ENCODE measurements at regions not wholly inside any gene's neighbourhood (a gene's known extent, or its start where the extent isn't known, plus 50 kb on each side); places are given as distances from the start of the nearest gene placed in this dataset.

DNA sequence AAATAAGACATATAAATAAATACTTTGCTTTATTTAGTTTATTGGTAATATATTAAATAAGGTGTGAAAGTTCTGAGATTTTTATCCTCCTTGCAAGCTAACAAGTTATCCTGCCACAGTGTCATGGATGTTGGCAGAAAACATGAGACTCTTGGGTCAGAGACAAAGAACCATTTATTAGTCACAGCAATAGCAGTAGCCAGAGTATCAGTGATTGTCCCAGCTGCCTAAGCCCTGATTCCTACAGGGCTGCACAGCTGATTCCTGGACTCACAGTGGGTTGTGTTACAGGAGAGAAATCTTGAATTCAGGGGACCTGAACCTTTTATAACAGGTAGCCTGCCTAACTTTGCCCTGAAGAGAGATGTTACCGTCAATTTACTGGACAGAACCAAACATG, 304.5 kb upstream of the ZNF608 start:
- H3K36me3 ChIP-seq (replicated peaks in 1 of 2; ENCODE audit: control insufficient read depth in 1 of 2, insufficient read depth in 2 of 2, low read length in 2 of 2) = no peaks in the 10 kb centered on the region
- no peaks in the 10 kb centered on the region for H3K79me2 ChIP-seq (ENCODE audit: insufficient read depth, low read length)
- no peak for ATAC-seq
- no peaks in the 10 kb centered on the region for H3K4me1 ChIP-seq (ENCODE audit: insufficient read depth, low read length)
- H3K9ac ChIP-seq (ENCODE audit: insufficient read depth, low read depth, low read length) = no peak overlapping the region
- H3K4me2 ChIP-seq (ENCODE audit: low read depth, low read length) = no peak overlapping the region
- H3K27me3 ChIP-seq (ENCODE audit: control insufficient read depth in 1 of 2, insufficient read depth in 2 of 2, low read length in 2 of 2) = no peaks in the 10 kb centered on the region
- no peak overlapping the region for H3K27ac ChIP-seq (ENCODE audit: extremely low read length, insufficient read depth, low read length)
- POLR2A ChIA-PET = no interaction called here
- no peak overlapping the region for H2AFZ ChIP-seq (ENCODE audit: low read length)
- CTCF ChIA-PET (ENCODE audit: low intra/inter-chr PET ratio, low total read pairs) = no interaction called here
- H3K4me3 ChIP-seq (replicated peaks in 1 of 3; ENCODE audit: insufficient read depth in 1 of 3, low read depth in 2 of 3, low read length in 3 of 3) = no peak overlapping the region
- H3K9me3 ChIP-seq (ENCODE audit: low read length) = no peaks in the 10 kb centered on the region
- DNase-seq (ENCODE audit: low spot score) = no peak
- intact Hi-C loops (cut with micrococcal nuclease; ENCODE audit: unreplicated experiment) (no loop called here), in situ Hi-C loops (cut with HindIII; ENCODE audit: extremely low pct_ligation_motif_present, low pct_unique_long_range_greater_than_20kb) (no loop called here)
- no peak for FAIRE-seq
- no peak for TF ChIP-seq ZNF496 (CRISPR knock-in tag; IDR thresholded peaks at IDR 0.05; ENCODE audit: insufficient replicate concordance)
- TF ChIP-seq, protein P1, sequence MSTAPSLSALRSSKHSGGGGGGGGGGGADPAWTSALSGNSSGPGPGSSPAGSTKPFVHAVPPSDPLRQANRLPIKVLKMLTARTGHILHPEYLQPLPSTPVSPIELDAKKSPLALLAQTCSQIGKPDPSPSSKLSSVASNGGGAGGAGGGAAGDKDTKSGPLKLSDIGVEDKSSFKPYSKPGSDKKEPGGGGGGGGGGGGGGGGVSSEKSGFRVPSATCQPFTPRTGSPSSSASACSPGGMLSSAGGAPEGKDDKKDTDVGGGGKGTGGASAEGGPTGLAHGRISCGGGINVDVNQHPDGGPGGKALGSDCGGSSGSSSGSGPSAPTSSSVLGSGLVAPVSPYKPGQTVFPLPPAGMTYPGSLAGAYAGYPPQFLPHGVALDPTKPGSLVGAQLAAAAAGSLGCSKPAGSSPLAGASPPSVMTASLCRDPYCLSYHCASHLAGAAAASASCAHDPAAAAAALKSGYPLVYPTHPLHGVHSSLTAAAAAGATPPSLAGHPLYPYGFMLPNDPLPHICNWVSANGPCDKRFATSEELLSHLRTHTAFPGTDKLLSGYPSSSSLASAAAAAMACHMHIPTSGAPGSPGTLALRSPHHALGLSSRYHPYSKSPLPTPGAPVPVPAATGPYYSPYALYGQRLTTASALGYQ (CRISPR knock-in tag; IDR thresholded peaks at IDR 0.05) = no peak
- TF ChIP-seq DPF2 (CRISPR knock-in tag; IDR thresholded peaks at IDR 0.05; ENCODE audit: borderline replicate concordance, low read depth) = no peak
- no peak for TF ChIP-seq ZIK1 (CRISPR knock-in tag; IDR thresholded peaks at IDR 0.05; ENCODE audit: borderline replicate concordance, low read depth)
- no peak for TF ChIP-seq NR1H2 (CRISPR knock-in tag; IDR thresholded peaks at IDR 0.05; ENCODE audit: borderline replicate concordance, low read depth)
- TF ChIP-seq KAT2B (IDR thresholded peaks at IDR 0.05; ENCODE audit: borderline replicate concordance, low read depth, low read length) = no peak
- TF ChIP-seq ZNF546 (CRISPR knock-in tag; conservative IDR thresholded peaks at IDR 0.05) = no peak
- no TSS peak for BruUV-seq (replicated peaks)
- WGBS (ENCODE audit: low lambda C conversion rate) = 0% methylated on average over 1 of the region's 1 CpG
- no peaks in the 10 kb centered on the region for H4K20me1 ChIP-seq (ENCODE audit: insufficient read depth, low read length)

DNA sequence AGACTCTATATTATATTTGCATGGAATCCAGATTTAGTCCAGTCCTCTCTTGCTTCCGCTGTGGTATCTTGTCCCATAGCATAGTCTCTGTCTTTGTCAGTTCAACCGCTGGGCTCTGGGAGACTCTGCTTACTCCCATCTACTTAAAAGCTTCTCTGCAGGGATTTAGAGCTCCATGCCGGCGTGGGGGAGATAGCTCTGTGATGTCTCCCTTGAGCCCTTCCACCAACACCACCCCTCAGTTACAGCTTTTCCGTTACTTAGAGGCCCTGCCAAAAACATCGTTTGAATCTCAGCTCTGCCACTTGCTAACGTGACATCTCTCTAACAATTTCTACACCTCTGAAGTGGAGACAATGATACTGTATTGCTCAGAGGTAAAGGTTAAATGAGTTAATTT, 306.1 kb upstream of the ZNF608 start:
- H3K4me2 ChIP-seq (ENCODE audit: low read depth, low read length) = no peak overlapping the region
- in situ Hi-C loops (cut with HindIII; ENCODE audit: extremely low pct_ligation_motif_present, low pct_unique_long_range_greater_than_20kb) = no loop called here
- ChIA-PET POLR2A (no interaction called here), CTCF (ENCODE audit: low intra/inter-chr PET ratio, low total read pairs) (no interaction called here)
- no peaks in the 10 kb centered on the region for H3K36me3 ChIP-seq (replicated peaks in 1 of 2; ENCODE audit: control insufficient read depth in 1 of 2, insufficient read depth in 2 of 2, low read length in 2 of 2)
- intact Hi-C loops (cut with micrococcal nuclease; ENCODE audit: unreplicated experiment) = no loop called here
- H3K27ac ChIP-seq (ENCODE audit: extremely low read length, insufficient read depth, low read length) = no peak overlapping the region
- no peaks in the 10 kb centered on the region for H4K20me1 ChIP-seq (ENCODE audit: insufficient read depth, low read length)
- FAIRE-seq (no peak), DNase-seq (ENCODE audit: low spot score) (no peak), ATAC-seq (no peak)
- H3K9ac ChIP-seq (ENCODE audit: insufficient read depth, low read depth, low read length) = no peak overlapping the region
- H3K27me3 ChIP-seq (ENCODE audit: control insufficient read depth in 1 of 2, insufficient read depth in 2 of 2, low read length in 2 of 2) = no peaks in the 10 kb centered on the region
- no peaks in the 10 kb centered on the region for H3K9me3 ChIP-seq (ENCODE audit: low read length)
- no peak overlapping the region for H3K4me3 ChIP-seq (replicated peaks in 1 of 3; ENCODE audit: insufficient read depth in 1 of 3, low read depth in 2 of 3, low read length in 3 of 3)
- H3K79me2 ChIP-seq (ENCODE audit: insufficient read depth, low read length) = no peaks in the 10 kb centered on the region
- BruUV-seq (replicated peaks) = no TSS peak
- H2AFZ ChIP-seq (ENCODE audit: low read length) = no peak overlapping the region
- no peaks in the 10 kb centered on the region for H3K4me1 ChIP-seq (ENCODE audit: insufficient read depth, low read length)
- WGBS (ENCODE audit: low lambda C conversion rate) = 71% methylated on average over 7 of the region's 7 CpGs
- TF ChIP-seq, protein P2, sequence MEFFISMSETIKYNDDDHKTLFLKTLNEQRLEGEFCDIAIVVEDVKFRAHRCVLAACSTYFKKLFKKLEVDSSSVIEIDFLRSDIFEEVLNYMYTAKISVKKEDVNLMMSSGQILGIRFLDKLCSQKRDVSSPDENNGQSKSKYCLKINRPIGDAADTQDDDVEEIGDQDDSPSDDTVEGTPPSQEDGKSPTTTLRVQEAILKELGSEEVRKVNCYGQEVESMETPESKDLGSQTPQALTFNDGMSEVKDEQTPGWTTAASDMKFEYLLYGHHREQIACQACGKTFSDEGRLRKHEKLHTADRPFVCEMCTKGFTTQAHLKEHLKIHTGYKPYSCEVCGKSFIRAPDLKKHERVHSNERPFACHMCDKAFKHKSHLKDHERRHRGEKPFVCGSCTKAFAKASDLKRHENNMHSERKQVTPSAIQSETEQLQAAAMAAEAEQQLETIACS (CRISPR knock-in tag; IDR thresholded peaks at IDR 0.05) = no peak
- TF ChIP-seq TOE1 (CRISPR knock-in tag; IDR thresholded peaks at IDR 0.05) (no peak), ZNF317 (CRISPR knock-in tag; IDR thresholded peaks at IDR 0.05) (no peak), ZNF616 (CRISPR knock-in tag; IDR thresholded peaks at IDR 0.05; ENCODE audit: low read depth) (no peak), GLI4 (CRISPR knock-in tag; IDR thresholded peaks at IDR 0.05; ENCODE audit: borderline replicate concordance) (no peak), YEATS2 (CRISPR knock-in tag; IDR thresholded peaks at IDR 0.05; ENCODE audit: borderline replicate concordance) (no peak)

Data from HepG2 (cell line).